ENCODE measurements at regions not wholly inside any gene's neighbourhood (a gene's known extent, or its start where the extent isn't known, plus 50 kb on each side); places are given as distances from the start of the nearest gene placed in this dataset.
"Not testable (repeated sequence)": the region's sequence is repeated elsewhere in the genome, so short reads cannot be mapped to it uniquely, and the experiment has no call there.

DNA sequence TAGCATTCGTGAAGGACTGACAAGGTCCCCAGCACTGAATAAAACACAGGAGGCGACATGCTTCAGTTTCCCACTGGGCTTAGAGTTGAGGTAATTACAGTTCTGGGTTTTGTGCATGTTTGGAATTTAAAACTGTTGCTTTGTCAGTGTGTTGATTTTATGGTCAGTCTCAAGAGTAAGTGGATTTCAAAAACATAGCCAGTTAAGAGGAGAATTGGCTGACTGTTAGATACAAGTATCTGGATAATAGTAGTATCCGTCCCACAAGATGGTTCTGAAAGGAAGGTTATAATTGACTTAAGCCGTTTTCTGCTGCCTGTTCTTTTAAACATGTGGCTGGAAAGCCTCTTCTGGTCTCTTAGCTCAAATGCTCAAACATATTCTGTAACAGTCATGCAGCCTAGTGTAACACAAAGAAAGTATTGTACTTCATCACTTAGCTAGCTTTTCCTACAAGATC lies 170.9 kb downstream of the POLR1F start:
- DNase-seq (ENCODE audit: low spot score), result peak; percentile 61

DNA sequence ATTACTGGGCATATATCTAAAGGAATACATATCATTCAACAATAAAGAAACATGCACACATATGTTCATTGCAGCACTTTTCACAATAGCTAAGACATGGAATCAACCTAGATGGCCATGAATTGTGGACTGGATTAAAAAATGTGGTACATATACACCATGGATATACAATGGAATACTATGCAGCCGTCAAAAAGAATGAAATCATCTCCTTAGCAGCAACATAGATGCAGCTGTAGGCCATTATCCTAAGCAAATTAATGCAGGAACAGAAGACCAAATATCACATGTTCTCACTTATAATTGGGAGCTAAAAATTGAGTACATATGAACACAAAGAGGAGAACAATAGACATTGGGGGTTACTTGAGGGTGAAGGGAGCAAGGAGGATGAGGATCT lies 175.6 kb downstream of the POLR1F start:
- no peak for DNase-seq (ENCODE audit: low spot score)

DNA sequence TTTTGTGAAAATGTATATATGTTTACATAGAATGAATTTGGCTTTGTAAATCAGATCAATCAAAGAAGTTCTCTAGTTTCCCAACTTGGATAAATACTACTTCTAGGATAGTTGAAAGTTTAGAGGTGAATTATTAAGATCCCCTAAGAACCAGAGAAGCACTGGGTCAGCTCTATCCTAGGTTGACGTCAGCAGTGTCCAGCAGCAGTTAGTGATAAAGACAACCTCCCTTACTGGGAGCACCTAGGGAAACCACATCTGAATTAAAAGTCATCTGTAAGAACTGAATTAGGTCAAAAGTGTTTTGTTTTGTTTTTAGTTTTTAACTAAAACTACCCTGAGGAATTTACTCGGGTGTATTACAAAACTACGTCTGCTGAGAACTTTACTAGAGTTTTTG lies 178.0 kb downstream of the POLR1F start:
- no peak for DNase-seq (ENCODE audit: low spot score)

DNA sequence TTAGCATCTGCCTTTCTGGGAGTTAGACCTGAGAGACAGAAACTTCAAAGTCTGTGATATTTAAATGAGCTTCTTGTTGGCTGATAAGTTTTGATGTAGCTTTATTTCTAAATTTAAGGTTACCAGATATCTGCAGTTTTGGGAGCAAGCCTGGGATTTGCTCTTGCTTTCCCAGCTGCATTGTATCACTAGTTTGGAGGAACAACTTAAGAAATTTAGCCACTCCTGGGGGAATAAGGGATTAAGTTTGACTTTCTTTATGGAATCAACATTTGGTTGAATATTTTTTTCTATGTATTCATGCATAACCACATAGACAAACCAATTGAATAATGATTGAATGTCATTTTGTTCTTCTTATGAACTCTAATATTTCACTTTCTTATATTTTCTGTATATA lies 178.6 kb downstream of the POLR1F start:
- no peak for DNase-seq (ENCODE audit: low spot score)

DNA sequence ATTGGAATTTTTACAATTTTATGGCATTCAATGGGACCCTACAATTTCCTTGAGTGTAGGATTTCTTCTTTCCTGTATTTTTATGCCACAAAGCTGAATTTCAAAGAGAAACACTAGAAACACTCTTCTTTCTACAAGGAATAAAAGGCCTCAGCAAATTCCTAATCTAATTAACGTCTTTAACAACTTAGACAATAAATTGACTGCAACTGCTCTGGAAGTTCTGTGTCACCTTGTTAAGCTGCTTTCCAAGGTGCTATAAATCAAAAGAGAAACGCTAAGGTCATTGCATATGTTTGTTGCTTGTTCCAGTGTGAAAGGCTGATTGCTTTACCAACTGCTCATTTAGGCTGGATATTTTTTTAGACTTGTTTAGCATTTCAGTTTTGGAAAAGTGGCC lies 182.2 kb downstream of the POLR1F start:
- no peak for DNase-seq (ENCODE audit: low spot score)

DNA sequence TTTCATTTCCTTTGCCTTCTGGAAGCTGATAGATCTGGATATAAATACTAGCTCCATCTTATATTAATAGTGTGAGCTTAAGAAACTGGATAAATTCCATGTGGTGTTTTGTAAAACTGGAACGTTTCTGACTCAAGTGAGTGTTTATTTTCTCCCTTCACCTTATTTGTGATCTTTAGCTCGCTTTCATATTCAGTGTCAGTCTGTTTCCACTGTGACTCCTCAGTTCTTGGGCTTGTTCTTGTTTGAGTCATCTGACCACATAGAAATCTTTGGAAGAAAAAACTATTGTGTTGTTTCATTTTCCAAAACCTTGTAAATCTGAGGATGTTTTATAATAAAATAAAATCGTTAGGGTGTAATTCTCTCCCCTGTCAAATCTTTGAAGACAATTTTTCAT lies 186.4 kb downstream of the POLR1F start:
- no peak for DNase-seq (ENCODE audit: low spot score)

DNA sequence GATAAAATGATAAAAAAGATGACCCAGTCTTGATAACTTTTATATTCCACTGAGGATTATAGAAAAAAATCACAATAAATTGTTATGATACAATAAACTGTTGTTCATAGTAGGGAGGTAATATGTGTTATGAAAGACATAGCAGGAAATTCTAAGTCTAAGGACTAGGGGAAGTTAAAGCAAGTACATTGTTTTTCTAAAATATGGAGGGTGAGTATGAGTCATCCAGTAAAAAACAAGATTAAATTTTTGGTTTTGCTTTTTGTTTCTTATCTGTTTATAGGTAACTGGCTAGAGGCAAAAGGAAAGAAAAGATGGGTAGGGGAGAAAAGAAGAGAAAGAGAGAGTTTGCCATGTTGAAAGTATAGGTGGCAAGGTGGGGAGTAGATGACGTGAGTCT lies 188.4 kb downstream of the POLR1F start:
- DNase-seq (ENCODE audit: low spot score), result no peak

DNA sequence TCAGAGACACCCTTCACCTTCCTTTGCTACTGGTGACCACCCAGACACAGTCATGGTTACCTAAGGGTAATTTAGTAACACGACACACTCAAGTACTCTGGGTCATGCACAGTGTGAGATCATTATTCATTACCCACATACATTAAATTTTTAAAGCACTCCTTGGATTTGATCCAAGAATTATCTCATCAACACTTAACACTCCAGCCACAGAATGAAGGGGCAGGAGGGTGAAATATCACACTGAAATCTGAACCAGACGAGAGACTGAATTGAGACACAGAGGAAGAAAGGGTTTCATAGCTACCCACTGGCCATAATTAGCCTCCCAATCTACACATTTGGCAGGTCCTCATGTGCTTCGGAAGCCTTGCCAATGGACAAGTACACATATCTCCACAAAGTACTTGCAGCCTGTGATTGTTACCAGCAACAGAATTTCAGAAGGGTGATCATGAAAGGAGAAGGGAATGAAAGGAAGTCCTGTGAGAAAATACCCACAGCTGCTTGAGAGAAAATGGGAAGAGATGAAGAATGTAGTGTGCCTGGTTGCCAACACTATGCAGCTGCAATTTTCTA lies 189.3 kb downstream of the POLR1F start:
- peak; percentile 19 for DNase-seq (ENCODE audit: low spot score)

DNA sequence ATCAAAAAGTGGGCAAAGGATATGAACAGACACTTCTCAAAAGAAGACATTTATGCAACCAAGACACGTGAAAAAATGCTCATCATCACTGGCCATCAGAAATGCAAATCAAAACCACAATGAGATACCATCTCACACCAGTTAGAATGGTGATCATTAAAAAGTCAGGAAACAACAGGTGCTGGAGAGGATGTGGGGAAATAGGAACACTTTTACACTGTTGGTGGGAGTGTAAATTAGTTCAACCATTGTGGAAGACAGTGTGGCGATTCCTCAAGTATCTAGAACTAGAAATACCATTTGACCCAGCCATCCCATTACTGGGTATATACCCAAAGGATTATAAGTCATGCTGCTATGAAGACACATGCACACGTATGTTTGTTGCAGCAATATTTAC lies 191.3 kb downstream of the POLR1F start:
- DNase-seq (ENCODE audit: low spot score), result not testable (repeated sequence)

DNA sequence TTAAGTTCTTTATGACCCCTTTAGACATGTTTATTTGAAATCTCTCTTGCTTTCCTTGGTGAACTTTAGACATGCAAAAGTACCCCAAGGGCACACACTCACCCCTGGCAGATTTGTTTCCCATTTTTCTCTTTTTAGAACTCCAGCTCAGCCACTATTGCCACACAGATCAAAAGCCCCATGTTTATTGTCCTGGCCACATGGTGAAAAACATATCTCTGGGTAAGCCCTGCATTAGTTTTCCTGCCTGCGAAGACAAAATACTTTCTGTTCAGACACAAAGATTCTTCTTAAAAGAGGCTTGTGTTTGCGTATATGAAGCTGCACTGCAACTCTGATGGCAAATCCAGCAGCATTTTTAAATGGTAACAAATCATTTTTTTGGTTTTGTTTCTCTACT lies 200.0 kb downstream of the POLR1F start:
- DNase-seq (ENCODE audit: low spot score), result no peak

DNA sequence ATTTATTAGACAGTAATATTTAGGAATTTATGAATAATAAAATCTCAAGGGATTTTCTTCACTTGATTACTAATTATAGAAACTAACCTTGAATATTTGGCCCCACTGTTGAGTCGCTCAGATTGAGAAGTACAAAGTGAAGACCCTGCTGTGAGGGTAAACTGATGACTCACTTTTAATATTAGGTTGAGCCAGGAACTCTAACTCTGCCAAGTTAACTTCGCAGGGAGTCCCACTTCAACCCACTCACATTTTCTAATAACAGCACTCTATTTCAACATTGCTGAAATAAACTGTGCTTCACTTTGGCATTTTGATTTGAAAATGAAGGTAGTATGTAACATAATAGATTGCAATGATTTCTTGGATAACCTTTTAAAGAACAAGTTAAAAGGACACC lies 200.7 kb downstream of the POLR1F start:
- DNase-seq (ENCODE audit: low spot score), result no peak

DNA sequence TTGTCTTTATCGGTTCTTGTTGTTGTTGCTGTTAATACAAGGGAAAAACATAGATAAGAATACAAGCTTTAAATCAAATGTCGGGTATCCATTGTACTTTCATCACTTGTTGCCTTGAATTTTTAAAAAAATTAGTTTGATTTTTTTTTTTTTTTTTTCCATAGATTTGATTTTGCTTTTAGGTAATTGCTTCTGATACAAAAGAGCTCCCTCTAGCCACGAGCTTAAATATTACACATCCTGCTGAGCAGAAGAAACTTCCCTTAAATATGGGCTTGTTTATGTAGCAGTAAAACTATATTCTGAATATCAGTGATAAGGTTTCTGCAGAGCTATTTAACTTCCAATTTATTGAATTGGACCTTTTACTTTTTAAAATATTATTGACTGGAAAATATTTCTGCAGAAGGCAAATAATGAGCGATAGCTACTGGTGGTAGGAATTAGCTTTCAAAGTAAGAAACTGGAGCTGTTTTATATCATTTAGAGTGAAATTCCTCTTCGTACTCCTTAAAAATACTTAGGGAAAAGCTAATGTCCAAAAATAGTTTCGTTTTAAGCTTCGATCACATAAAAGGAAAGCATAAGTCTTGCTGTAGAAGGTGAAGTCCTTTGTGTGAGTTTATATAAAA lies 216.9 kb downstream of the POLR1F start:
- DNase-seq (ENCODE audit: low spot score), result peak; percentile 10

DNA sequence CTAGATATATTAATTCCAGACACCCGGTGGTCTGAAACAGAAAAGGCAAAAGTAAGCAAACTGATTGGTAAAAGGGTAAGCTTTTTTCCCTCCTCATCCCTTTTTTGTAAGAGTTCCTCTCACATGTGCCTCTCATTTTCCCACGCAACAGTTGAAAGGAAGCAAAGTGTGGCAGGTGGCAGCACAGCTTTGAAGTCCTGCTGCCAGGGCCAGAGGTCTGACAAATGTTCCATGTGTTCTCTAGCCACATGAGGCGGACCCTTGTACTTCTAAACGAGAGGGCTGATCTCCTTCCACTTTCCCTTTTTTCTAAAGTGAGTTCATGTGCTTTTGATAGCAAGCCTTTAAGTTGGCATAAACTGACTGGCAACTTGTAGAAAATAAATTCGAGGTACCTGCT lies 217.5 kb downstream of the POLR1F start:
- no peak for DNase-seq (ENCODE audit: low spot score)

DNA sequence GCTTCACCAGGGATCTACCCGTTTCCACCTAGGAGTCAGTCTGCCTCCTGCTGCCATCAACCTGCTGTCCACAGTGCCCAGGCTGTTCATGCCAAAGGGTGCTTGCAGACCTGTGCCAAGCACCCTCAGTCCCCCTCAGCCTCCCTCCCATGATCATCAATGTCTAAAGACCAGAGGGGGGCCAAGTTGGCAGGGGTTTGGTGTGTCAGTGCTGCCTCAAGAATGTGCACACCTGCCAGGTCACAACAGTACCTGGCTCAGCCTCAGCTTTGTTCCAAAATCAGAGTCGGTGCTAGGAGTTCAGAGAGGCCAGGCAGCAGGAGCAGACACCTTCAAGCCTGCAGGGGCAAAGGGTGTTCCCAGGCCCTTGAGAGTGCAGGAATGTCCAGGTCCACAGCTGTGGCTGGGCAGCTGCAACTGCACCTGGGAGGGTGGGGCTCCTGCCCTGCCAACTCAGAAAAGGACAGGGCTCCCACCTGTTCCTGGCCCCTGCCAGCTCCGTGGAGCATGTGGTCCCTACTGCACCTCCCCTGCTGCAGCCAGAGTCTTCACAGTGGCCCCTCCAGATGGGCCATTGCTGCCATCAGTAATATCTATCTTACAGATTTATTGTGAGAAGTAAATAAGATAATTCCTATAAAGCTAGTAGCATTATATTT lies 219.5 kb downstream of the POLR1F start:
- no peak for DNase-seq (ENCODE audit: low spot score)

DNA sequence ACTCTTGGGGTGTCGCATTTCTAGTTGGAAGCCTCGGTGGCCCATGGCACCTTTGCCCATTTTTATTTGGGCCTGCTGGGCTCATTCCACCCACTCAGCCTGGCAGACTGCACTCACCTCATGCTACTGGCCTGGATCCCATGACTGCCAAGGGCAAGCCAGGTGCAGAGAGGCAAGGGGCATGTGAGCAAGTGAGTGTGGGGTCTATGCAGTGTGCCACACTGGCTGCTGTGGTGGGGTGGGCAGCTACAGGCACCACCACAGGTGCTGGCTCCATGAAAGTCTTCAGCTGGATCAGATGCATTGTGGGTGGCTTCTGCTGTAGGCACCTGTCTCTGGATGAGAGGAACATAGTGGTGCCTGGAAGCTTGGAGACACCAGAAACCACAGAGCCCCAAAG lies 220.8 kb downstream of the POLR1F start:
- DNase-seq (ENCODE audit: low spot score), result no peak

DNA sequence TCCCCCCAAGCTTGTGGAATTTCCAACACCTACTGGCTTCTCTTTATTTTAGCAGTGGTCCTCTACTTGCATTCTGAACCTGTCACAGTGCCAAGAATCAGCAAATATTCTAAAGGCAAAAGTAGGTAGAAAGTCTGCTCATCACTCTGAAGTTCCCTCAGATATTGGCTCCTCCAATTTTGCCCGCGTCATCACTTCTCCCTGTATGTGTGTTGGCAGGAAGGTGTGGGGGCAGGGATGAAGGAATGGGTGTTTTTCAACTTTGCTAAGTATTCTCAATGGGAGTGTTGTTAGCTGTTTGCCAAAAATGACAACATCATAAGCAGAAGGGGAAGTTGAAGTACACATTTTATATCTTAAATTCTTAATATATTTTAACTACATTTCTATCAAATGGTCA lies 226.2 kb downstream of the POLR1F start:
- DNase-seq (ENCODE audit: low spot score), result no peak

DNA sequence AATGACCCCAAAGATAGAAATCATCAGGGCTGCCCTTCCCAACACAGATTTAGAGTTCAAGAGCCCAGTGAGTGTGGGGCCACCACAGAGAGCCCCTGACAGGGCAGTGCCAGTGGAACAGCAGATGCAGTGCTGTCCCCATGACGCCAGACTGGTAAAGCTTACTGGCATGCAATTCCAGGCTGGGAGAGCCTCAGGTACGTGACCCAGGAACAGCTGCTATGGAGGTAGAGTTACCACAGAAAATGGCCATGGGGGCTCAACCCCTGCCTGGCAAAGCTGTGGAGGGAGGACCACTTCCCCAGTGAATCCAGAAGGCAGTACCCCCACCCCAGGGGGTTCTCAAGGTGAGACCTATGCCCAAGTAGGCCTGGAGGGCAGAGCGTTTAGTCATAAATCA lies 228.5 kb downstream of the POLR1F start:
- DNase-seq (ENCODE audit: low spot score), result no peak

DNA sequence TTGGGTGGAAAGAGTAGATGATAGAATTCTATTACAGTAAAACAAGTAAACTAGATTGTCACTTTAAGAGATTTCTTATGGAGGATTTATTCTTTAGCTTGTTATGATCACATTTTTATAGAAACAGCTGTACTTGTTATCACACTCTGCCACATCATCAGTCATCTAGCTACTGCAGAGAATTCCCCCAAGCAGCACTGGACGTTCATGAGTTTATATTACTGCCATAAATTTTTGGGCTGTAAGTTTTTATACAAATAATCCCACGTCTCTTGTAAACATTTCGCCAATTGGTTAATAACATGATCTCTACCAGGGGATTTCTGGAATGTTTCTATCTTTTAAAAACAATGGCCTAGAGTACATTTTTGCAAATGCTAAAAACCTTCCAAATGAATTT lies 238.8 kb downstream of the POLR1F start:
- DNase-seq (ENCODE audit: low spot score), result no peak

DNA sequence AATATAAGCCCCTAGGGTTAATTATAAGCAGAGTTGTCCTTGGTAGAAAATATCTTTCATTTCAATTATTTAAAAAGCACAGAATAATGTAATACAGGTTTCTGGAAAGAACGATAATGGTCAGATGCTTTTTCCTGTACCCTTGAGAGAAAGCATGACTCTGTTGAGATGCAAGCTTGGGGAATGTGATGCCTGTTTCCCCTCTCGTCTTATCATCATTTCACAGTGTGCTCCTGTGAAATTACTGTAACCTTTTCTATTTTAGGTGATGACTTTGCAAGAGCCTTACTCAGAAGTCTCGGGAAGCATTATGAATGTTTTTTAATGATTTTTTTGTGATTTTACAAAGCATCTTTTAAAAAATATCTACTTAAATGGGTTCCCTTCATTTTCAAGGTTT lies 243.0 kb downstream of the POLR1F start:
- no peak for DNase-seq (ENCODE audit: low spot score)

DNA sequence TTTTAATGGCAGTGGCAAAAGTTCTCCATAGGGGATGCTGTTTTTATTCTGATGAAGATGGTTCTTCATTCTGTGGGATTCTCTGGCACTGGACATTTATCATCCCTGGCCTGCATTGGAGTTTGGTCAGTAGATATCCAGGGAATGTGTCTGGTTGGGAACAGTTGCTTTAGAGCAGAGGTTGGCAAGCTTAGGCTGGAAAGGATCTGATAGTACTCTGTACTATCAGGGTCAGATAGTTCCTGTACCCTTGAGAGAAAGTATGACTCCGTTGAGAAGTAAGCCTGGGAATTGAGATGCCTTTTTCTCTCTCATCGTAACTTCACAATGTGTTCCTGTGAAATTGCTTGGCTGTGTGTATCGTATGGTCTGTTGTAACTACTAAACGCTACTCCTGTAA lies 244.1 kb downstream of the POLR1F start:
- DNase-seq (ENCODE audit: low spot score), result no peak

DNA sequence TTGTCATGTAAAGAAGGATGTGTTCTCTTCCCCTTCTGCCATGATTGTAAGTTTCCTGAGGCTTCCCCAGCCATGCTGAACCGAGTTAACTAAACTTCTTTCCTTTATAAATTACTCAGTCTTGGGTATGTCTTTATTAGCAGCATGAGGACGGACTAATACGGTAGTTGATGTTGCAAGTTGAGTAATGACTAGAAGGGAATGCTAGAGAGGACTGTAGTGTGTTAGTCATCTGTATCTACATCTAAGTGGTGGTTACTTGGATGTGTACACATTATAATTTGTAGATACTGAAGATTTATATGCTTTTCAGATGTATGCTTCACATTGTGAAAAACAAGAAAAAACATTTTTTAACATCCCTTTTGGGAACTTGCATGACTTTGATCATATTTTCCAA lies 244.6 kb downstream of the POLR1F start:
- DNase-seq (ENCODE audit: low spot score), result no peak

DNA sequence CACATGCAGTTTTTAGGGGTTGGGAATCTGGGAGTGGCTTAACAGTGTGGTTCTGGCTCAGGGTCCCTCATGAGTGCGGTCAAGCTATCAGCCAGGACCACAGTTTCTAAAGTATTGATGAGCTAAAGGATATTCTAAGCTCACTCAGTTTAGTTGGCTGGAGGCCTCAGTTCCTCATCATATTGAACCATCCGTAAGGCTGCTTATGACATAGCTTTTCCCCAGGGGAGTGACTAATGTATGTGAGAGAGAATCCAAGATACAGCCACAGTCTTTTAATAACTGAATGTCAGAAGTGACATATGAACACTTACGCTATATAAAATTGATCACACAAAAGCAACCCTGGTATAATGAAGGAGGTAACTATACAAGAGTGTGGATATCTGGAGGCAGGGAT lies 245.3 kb downstream of the POLR1F start:
- no peak for DNase-seq (ENCODE audit: low spot score)

DNA sequence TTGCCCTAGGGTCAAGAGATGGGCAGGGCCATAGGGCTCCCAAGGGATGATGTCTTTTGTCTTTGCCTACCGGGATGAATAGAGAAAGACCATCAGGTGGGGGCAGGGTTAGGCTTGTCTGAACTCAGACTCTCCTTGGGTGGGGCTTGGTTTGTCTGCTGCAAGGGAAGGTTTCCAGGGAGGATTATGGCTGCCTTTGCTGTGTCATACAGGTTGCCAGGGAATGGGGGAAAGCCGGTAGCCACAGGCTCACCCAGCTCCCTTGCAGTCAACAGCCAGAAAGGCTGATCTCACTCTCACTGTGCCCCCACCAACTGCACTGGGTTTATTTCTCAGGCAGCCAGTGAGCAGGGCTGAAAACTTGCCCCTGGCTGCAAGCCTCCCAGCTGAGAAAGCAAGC lies 253.2 kb downstream of the POLR1F start:
- no peak for DNase-seq (ENCODE audit: low spot score)

DNA sequence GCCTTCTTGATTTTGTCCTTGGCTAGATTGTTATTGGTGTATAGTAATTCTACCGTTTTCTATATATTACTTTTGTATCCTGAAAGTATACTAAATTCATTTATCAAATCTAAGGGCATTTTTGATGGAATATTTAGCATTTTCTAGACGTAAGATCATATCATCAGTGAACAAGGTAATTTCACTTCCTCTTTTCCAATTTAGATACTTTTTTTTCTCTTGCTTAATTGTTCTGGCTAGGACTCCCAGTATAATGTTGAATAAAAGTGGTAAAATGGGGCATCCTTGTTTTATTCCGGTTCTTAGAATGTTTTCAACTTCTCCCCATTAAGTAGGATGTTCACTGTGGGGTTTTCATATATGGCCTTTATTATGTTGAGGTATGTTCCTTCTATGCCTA lies 260.7 kb downstream of the POLR1F start:
- DNase-seq (ENCODE audit: low spot score), result no peak
